ENCODE measurements at regions not wholly inside any gene's neighbourhood (a gene's known extent, or its start where the extent isn't known, plus 50 kb on each side); places are given as distances from the start of the nearest gene placed in this dataset.

GRCh38 chr5:167582886-167583285 lies 708.6 kb upstream of the WWC1 start:
- TF ChIP-seq, protein P1, sequence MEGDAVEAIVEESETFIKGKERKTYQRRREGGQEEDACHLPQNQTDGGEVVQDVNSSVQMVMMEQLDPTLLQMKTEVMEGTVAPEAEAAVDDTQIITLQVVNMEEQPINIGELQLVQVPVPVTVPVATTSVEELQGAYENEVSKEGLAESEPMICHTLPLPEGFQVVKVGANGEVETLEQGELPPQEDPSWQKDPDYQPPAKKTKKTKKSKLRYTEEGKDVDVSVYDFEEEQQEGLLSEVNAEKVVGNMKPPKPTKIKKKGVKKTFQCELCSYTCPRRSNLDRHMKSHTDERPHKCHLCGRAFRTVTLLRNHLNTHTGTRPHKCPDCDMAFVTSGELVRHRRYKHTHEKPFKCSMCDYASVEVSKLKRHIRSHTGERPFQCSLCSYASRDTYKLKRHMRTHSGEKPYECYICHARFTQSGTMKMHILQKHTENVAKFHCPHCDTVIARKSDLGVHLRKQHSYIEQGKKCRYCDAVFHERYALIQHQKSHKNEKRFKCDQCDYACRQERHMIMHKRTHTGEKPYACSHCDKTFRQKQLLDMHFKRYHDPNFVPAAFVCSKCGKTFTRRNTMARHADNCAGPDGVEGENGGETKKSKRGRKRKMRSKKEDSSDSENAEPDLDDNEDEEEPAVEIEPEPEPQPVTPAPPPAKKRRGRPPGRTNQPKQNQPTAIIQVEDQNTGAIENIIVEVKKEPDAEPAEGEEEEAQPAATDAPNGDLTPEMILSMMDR (conservative IDR thresholded peaks at IDR 0.05; ENCODE audit: low read length): no peak
- TF ChIP-seq EZH2phosphoT487 (IDR thresholded peaks at IDR 0.05; ENCODE audit: borderline replicate concordance, low read depth, low read length): no peak
